ENCODE measurements at regions not wholly inside any gene's neighbourhood (a gene's known extent, or its start where the extent isn't known, plus 50 kb on each side); places are given as distances from the start of the nearest gene placed in this dataset.

DNA sequence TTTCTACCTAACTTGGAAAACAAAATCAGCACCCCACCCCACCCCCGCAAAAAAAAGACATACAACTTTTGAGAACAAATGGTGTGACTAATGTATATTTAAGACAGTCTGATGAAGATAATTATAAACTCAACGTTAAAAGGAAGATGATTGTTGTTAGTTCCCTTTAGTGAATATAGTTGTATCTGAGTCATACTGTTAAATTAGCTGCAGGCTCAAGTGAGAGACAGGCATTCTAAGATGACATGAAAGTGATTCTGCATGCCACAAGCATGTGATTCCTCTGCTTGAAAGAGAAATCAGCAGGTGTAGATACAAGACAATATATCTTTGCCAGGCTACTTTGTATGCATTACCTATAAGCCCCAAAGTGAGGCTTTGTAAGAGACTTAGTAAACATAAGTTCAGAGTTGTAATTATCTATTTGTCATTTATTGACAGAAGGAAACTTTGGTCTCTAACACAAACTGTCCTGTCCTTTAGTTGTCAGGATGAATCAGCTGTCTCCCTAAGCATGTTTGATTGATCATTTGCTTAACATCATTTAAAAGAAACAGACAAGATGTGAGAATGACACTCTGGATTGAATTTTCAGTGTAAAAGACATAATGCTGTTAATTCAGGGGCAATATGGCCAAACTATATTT lies 319.4 kb upstream of the HTR2A start:
- TF ChIP-seq, protein P1, sequence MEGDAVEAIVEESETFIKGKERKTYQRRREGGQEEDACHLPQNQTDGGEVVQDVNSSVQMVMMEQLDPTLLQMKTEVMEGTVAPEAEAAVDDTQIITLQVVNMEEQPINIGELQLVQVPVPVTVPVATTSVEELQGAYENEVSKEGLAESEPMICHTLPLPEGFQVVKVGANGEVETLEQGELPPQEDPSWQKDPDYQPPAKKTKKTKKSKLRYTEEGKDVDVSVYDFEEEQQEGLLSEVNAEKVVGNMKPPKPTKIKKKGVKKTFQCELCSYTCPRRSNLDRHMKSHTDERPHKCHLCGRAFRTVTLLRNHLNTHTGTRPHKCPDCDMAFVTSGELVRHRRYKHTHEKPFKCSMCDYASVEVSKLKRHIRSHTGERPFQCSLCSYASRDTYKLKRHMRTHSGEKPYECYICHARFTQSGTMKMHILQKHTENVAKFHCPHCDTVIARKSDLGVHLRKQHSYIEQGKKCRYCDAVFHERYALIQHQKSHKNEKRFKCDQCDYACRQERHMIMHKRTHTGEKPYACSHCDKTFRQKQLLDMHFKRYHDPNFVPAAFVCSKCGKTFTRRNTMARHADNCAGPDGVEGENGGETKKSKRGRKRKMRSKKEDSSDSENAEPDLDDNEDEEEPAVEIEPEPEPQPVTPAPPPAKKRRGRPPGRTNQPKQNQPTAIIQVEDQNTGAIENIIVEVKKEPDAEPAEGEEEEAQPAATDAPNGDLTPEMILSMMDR (IDR thresholded peaks at IDR 0.05; ENCODE audit: extremely low read depth in 1 of 2, insufficient read depth in 1 of 2, low read depth in 1 of 2, low read length in 2 of 2): no peak
- TF ChIP-seq, protein P2, sequence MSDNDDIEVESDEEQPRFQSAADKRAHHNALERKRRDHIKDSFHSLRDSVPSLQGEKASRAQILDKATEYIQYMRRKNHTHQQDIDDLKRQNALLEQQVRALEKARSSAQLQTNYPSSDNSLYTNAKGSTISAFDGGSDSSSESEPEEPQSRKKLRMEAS (IDR thresholded peaks at IDR 0.05; ENCODE audit: insufficient read depth, insufficient read length): no peak
- TF ChIP-seq POLR2A (IDR thresholded peaks at IDR 0.05; ENCODE audit: low read depth, low read length) (no peak), EZH2 (IDR thresholded peaks at IDR 0.05; ENCODE audit: borderline replicate concordance, low read depth, low read length, severe bottlenecking) (no peak)
